HEK293T (cell line): ENCODE measurements at regions not wholly inside any gene's neighbourhood (a gene's known extent, or its start where the extent isn't known, plus 50 kb on each side); places are given as distances from the start of the nearest gene placed in this dataset.

Source experiments
- BHLHE40 ChIP-seq: fragments of 450-650 bp; IDR thresholded peaks from 2 replicates; pipeline ENCODE4 v1.6.1; 2016; ENCODE audit warnings: mild to moderate bottlenecking, moderate library complexity, borderline replicate concordance
- FOXK2 ChIP-seq: fragments of 450-650 bp; IDR thresholded peaks from 2 replicates; pipeline ENCODE4 v1.6.1; 2016; ENCODE audit warnings: mild to moderate bottlenecking
- FOXM1 ChIP-seq: fragments of 450-650 bp; IDR thresholded peaks from 2 replicates; pipeline ENCODE4 v1.6.1; 2017; ENCODE audit warnings: mild to moderate bottlenecking, borderline replicate concordance
- NFRKB ChIP-seq: fragments of 450-650 bp; IDR thresholded peaks from 2 replicates; pipeline ENCODE4 v1.6.1; 2016; ENCODE audit warnings: mild to moderate bottlenecking, moderate library complexity
- SP1 ChIP-seq: fragments of 450-650 bp; IDR thresholded peaks from 2 replicates; pipeline ENCODE4 v1.6.1; 2017
- TARDBP ChIP-seq: fragments of 450-650 bp; IDR thresholded peaks from 2 replicates; pipeline ENCODE4 v1.6.1; 2016

DNA sequence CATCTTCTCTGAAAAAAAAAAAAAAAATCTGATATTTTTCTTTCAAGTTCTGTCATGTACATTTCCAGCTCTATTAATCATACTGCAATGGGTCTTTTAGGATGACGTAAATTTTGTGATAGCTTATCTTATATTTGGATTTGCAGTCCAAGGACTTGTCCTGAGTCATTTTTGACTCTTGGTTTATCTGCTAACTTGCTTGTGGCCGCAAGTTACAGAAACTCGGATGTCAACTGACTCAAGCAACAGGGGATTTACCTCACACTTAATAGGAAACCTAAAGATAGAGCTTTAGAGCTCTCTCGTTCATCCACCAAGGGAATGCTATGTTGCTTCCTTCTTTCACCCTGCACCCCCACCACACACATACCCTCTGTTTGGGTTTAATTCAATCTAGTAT is 1433.8 kb upstream of the TENM3 start:
- TF ChIP-seq NFRKB (no peak), BHLHE40 (no peak), TARDBP (no peak), FOXK2 (no peak), FOXM1 (no peak), SP1 (no peak)
